Esophagus squamous epithelium (tissue), 4 donors: ENCODE measurements at regions not wholly inside any gene's neighbourhood (a gene's known extent, or its start where the extent isn't known, plus 50 kb on each side); places are given as distances from the start of the nearest gene placed in this dataset.

ENCODE experiments used
- CTCF ChIP-seq, 6 experiments: fragments of 450-650 bp in 4 of 6; fragments of 200-600 bp in 2 of 6; sonication (generic) in 2 of 6; IDR thresholded peaks; one replicate each; pipeline ENCODE4 v1.5.1; 2016 to 2019; ENCODE audit warnings: antibody characterized with exemption in 6 of 6, mild to moderate bottlenecking in 4 of 6, moderate library complexity in 4 of 6
- POLR2A ChIP-seq, 4 donors: fragments of 450-650 bp; IDR thresholded peaks; one replicate each; pipeline ENCODE4 v1.6.1; 2017; ENCODE audit warnings: antibody characterized with exemption in 4 of 4, mild to moderate bottlenecking in 4 of 4, moderate library complexity in 3 of 4

- no peak for TF ChIP-seq POLR2A (IDR thresholded peaks at IDR 0.05)
- TF ChIP-seq CTCF (IDR thresholded peaks at IDR 0.05): no peak
Measured at GRCh38 chr1:102262994-102263393, 266.3 kb upstream of the OLFM3 start.
